Omental fat pad (tissue), 3 donors: ENCODE measurements at regions not wholly inside any gene's neighbourhood (a gene's known extent, or its start where the extent isn't known, plus 50 kb on each side); places are given as distances from the start of the nearest gene placed in this dataset.

Experiments
- ATAC-seq: fragments of 150-250 bp; one replicate; pipeline ENCODE4 v1.9.1; 2016; ENCODE audit warnings: mild to moderate bottlenecking, moderate library complexity; ENCODE audit not compliant: low FRiP score
- DNase-seq: peaks from one replicate; pipeline ENCODE4 v3.0.0-alpha.2; 2019; ENCODE audit warnings: low spot score
- TF ChIP-seq, protein P1 (sequence below), 3 donors: fragments of 450-650 bp; IDR thresholded peaks; one replicate each; pipeline ENCODE4 v1.5.1; 2016 to 2017; ENCODE audit warnings: antibody characterized with exemption in 3 of 3, mild to moderate bottlenecking in 3 of 3, moderate library complexity in 2 of 3

DNA sequence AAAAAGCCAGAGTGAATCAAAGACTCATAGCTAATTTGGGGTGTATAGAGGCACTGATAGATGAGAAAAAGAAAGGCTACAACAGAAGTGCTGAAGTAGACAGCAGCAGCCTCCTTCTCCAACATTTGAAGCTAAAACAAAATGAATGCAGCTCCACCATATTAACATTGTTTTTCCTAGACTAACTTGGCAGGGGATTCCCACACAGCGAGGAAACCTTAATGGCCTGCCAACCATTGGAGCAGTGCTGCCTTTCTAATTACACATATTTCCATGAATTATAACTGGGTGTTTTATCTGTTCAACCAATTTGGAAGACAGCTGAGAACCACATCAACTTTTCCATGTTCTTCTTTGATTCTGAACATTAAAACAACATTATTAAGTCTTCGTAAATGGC, 478.6 kb downstream of the LIG4 start:
- DNase-seq (no peak), ATAC-seq (no peak)
- TF ChIP-seq, protein P1, sequence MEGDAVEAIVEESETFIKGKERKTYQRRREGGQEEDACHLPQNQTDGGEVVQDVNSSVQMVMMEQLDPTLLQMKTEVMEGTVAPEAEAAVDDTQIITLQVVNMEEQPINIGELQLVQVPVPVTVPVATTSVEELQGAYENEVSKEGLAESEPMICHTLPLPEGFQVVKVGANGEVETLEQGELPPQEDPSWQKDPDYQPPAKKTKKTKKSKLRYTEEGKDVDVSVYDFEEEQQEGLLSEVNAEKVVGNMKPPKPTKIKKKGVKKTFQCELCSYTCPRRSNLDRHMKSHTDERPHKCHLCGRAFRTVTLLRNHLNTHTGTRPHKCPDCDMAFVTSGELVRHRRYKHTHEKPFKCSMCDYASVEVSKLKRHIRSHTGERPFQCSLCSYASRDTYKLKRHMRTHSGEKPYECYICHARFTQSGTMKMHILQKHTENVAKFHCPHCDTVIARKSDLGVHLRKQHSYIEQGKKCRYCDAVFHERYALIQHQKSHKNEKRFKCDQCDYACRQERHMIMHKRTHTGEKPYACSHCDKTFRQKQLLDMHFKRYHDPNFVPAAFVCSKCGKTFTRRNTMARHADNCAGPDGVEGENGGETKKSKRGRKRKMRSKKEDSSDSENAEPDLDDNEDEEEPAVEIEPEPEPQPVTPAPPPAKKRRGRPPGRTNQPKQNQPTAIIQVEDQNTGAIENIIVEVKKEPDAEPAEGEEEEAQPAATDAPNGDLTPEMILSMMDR (IDR thresholded peaks at IDR 0.05) = no peak

DNA sequence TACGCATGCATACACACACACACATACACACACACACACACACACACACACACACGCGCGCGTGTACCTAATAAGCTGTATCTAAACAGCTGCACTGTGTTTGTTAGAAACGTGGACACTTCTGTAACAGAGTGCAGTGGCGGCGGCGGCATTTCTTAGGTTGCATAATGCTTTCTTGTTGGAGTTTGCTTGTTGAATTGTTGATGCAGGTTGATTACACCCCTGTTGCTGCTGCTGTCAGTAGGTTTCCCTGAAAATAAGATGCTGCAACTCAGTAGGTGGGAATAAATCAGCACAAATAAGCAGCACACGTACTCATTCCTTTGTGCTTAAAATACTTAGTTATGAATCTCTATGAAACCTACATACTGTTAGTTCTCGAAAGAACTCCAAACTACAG, 479.2 kb downstream of the LIG4 start:
- no peak for DNase-seq
- ATAC-seq = no peak
- TF ChIP-seq, protein P1 (IDR thresholded peaks at IDR 0.05) = no peak

DNA sequence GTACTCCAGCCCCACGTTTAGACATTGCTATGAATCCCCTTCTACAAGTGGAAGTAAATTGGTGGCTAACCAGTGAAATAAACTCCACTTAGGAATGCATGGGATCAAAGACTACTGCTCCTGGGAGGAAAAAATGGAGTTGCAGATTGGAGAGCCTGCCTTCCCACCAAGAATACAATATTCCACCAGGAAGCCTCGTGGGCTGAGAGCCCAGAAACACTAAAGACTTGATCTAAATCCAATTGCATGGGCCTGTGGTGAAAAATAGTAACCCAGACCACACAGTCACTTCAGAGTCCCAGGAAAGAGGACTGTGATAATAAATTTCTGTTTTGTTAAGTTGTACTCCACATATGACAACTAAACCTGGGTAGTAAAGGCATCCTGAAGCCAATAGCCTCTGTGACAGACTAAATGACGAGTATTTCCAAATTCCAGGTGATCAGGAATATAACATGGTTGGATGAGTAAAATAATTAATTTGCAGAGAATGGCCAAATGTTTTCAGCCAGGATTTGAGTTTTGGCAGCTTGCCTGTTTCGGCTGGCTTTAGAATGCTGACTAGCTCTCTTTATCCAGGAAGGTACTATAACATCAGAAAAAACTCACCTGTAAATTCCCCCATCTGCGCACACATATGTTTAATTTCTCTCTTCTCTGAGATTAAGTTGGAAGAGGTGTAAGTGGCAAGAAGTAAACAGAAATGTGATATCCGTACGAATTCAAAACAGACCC, 480.3 kb downstream of the LIG4 start:
- TF ChIP-seq, protein P1 (IDR thresholded peaks at IDR 0.05) = no peak
- DNase-seq = no peak
- ATAC-seq = no peak

DNA sequence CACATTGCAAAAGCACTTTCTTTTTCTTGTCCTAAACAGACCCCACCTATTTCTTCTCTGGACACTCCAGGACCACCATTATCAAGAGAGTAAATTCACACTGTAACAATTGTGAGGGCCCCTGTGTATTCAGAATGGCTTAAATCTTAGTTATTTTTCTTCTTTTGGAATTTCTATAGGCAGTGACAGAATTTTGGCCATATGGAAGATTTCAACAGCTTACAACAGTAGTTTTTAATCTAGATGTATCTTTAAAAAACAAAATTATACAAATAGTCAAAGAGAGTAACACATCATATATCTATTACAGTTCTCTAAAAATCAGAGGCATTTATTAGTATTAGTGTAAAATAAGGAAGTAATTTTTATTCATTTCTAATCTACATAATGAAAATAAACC, 482.1 kb downstream of the LIG4 start:
- ATAC-seq = no peak
- no peak for DNase-seq
- TF ChIP-seq, protein P1 (IDR thresholded peaks at IDR 0.05) = no peak

DNA sequence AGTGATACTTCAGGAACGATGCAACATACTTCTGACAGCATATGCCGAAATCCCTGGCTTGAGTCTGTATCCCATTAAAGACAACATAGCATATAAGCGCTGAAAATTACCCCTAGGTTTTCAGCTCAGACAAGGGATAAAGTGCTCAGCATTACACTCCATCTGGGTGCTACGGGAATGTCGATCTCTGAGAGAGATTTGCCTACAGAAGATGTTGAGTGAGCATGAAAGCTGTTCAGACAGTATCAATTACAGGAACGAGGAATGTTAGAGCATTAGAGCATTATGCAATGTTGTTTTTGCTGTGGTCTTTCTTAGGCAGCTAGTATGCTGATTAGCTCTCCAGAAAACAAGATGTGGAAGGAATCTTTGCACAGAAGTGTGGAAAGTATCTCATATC, 484.5 kb downstream of the LIG4 start:
- no peak for DNase-seq
- TF ChIP-seq, protein P1 (IDR thresholded peaks at IDR 0.05) = no peak
- ATAC-seq = no peak

DNA sequence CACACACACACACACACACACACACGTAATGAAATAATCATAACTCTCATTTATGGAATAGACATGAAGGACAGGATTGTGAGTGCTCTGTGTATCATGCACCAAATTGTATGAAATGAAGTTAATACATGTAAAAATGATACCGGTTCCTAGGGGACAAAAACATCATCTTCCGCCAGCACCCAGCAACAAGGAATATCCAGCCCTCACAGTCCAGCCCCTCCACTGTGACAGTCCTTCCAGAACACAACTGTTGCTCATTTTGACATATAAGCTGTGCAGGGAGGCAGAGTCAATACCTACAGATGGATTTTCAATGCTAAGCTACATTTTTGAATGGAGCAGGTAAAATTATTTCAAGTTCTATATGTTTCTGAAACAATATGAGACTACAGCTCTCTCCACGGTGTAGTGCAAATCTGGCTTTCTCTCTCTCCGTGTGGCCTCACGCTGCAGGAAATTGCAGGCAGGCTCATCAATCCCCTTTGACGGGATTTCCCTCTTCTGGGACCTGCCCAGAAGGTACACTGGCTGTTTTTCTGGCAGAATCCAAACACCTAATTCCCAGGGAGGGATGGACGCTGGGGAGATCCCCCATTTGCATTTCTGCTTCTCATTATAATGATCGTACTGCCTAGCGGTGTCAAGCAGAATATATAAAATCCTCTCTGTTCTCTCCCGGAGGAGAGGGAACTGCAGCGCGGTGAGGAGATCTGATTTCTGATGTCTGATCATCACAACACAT, 494.0 kb downstream of the LIG4 start:
- DNase-seq (no peak), ATAC-seq (no peak)

More for the DNA sequence above, 494.0 kb downstream of the LIG4 start:
- TF ChIP-seq, protein P1 (IDR thresholded peaks at IDR 0.05) = no peak
